WTC11 (cell line): ENCODE measurements at regions not wholly inside any gene's neighbourhood (a gene's known extent, or its start where the extent isn't known, plus 50 kb on each side); places are given as distances from the start of the nearest gene placed in this dataset.

Experiments
- ATAC-seq: fragments of 200-7000 bp; cut with Tn5 transposase; 2 replicates; pipeline ENCODE4 v1.10.0; 2021; ENCODE audit warnings: mild to moderate bottlenecking, moderate library complexity
- CTCF ChIA-PET: fragments of 300-600 bp; sonication (Branson Sonifier 250); formaldehyde crosslinking; loops from one replicate; lab custom pipeline; 2021; ENCODE audit warnings: antibody characterized with exemption; lab: Charles Lee
- POLR2A ChIA-PET: fragments of 350-600 bp; sonication (Branson Sonifier 250); formaldehyde crosslinking; loops from one replicate; lab custom pipeline; 2021; ENCODE audit warnings: antibody characterized with exemption; lab: Charles Lee
- DNase-seq: peaks from one replicate; pipeline ENCODE4 v3.0.0; 2021; ENCODE audit warnings: low spot score
- H3K27ac Mint-ChIP-seq: 2 replicates; pipeline ENCODE4 v1.8.0; 2021; ENCODE audit warnings: mixed read lengths
- H3K27me3 Mint-ChIP-seq: 2 replicates; pipeline ENCODE4 v1.8.0; 2021; ENCODE audit warnings: low read depth, mild to moderate bottlenecking, moderate library complexity, mixed read lengths
- H3K36me3 Mint-ChIP-seq: 2 replicates; pipeline ENCODE4 v1.8.0; 2021; ENCODE audit warnings: mixed read lengths
- H3K4me1 Mint-ChIP-seq: 2 replicates; pipeline ENCODE4 v1.8.0; 2022; ENCODE audit warnings: mixed read lengths
- H3K4me3 Mint-ChIP-seq: 2 replicates; pipeline ENCODE4 v1.8.0; 2021; ENCODE audit warnings: mild to moderate bottlenecking, moderate library complexity, mixed read lengths
- H3K9me3 Mint-ChIP-seq: 2 replicates; pipeline ENCODE4 v1.8.0; 2021; ENCODE audit warnings: mixed read lengths
- CREM ChIP-seq: sonication (generic); formaldehyde crosslinking; IDR thresholded peaks from 2 replicates; pipeline ENCODE4 v1.8.1; 2022; ENCODE audit warnings: mild to moderate bottlenecking, missing genetic modification reagents, moderate library complexity
- EMX1 ChIP-seq: fragments of 250-450 bp; sonication (Bioruptor Pico); IDR thresholded peaks from 2 replicates; pipeline ENCODE4 v1.8.0; 2021; ENCODE audit warnings: mild to moderate bottlenecking
- ESRRA ChIP-seq: sonication (generic); formaldehyde crosslinking; IDR thresholded peaks from 2 replicates; pipeline ENCODE4 v1.8.1; 2022; ENCODE audit warnings: mild to moderate bottlenecking, missing genetic modification reagents, borderline replicate concordance
- HMGA2 ChIP-seq: fragments of 250-450 bp; sonication (Bioruptor Pico); IDR thresholded peaks from 2 replicates; pipeline ENCODE4 v1.4.0; 2021; ENCODE audit warnings: mild to moderate bottlenecking, moderate library complexity
- JAZF1 ChIP-seq: fragments of 250-450 bp; sonication (Bioruptor Pico); IDR thresholded peaks from 2 replicates; pipeline ENCODE4 v1.9.0; 2021; ENCODE audit warnings: moderate library complexity, mild to moderate bottlenecking, inconsistent platforms
- KAT7 ChIP-seq: sonication (generic); formaldehyde crosslinking; IDR thresholded peaks from 2 replicates; pipeline ENCODE4 v1.8.1; 2023; ENCODE audit warnings: missing genetic modification reagents, mild to moderate bottlenecking, borderline replicate concordance
- NFATC4 ChIP-seq: fragments of 250-450 bp; sonication (Bioruptor Pico); IDR thresholded peaks from 2 replicates; pipeline ENCODE4 v1.9.0; 2021; ENCODE audit warnings: mild to moderate bottlenecking
- OVOL2 ChIP-seq: fragments of 250-450 bp; sonication (Bioruptor Pico); IDR thresholded peaks from 2 replicates; pipeline ENCODE4 v1.9.0; 2021; ENCODE audit warnings: mild to moderate bottlenecking, borderline replicate concordance
- TCF7 ChIP-seq: sonication (generic); formaldehyde crosslinking; IDR thresholded peaks from 2 replicates; pipeline ENCODE4 v1.8.0; 2022; ENCODE audit warnings: mild to moderate bottlenecking, low read depth, missing genetic modification reagents, moderate library complexity
- ZNF219 ChIP-seq: sonication (generic); formaldehyde crosslinking; IDR thresholded peaks from 2 replicates; pipeline ENCODE4 v1.8.0; 2023; ENCODE audit warnings: missing genetic modification reagents, mild to moderate bottlenecking, borderline replicate concordance
- ZNF317 ChIP-seq: sonication (generic); formaldehyde crosslinking; IDR thresholded peaks from 2 replicates; pipeline ENCODE4 v1.8.1; 2023; ENCODE audit warnings: low read depth, mild to moderate bottlenecking, moderate library complexity, missing genetic modification reagents, borderline replicate concordance
- TF ChIP-seq, protein P1 (sequence below): sonication (generic); formaldehyde crosslinking; IDR thresholded peaks from 2 replicates; pipeline ENCODE4 v1.8.0; 2022; ENCODE audit warnings: mild to moderate bottlenecking, missing genetic modification reagents
- TF ChIP-seq, protein P2 (sequence below): sonication (generic); formaldehyde crosslinking; IDR thresholded peaks from 2 replicates; pipeline ENCODE4 v1.8.1; 2023; ENCODE audit warnings: mild to moderate bottlenecking, missing genetic modification reagents
- TF ChIP-seq, protein P3 (sequence below): sonication (generic); formaldehyde crosslinking; IDR thresholded peaks from 2 replicates; pipeline ENCODE4 v1.8.1; 2022; ENCODE audit warnings: mild to moderate bottlenecking, missing genetic modification reagents, moderate library complexity, borderline replicate concordance
- TF ChIP-seq, protein P4 (sequence below): fragments of 200-600 bp; IDR thresholded peaks from 2 replicates; pipeline ENCODE4 v1.8.0; 2022; ENCODE audit warnings: antibody characterized with exemption
- TF ChIP-seq, protein P5 (sequence below): fragments of 250-450 bp; sonication (Bioruptor Pico); IDR thresholded peaks from 2 replicates; pipeline ENCODE4 v1.9.0; 2021; ENCODE audit warnings: moderate library complexity, mild to moderate bottlenecking, inconsistent platforms, borderline replicate concordance
- TF ChIP-seq, protein P6 (sequence below): sonication (generic); formaldehyde crosslinking; IDR thresholded peaks from 2 replicates; pipeline ENCODE4 v1.8.1; 2022; ENCODE audit warnings: low read depth, missing genetic modification reagents, borderline replicate concordance
- TF ChIP-seq, protein P7 (sequence below): sonication (generic); formaldehyde crosslinking; IDR thresholded peaks from 2 replicates; pipeline ENCODE4 v1.8.1; 2023; ENCODE audit warnings: mild to moderate bottlenecking, missing genetic modification reagents, moderate library complexity

DNA sequence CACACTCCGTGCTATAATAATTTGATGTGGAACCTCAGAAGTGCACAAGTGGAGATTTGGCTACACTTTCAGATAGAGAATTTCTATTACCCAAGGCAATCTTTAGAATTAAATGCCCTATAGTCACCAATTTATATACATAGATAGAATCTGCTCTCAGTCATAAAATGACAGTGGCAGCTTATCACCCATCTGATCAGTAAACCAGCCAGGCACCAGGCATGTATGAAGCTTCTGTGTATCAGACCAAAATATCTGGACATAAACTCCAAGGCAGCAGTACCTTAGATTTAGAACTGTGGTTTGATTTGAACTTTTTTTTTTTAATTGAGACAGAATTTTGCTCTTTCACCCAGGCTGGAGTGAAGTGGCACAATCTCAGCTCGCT, 180.9 kb downstream of the IPMK start:
- H3K9me3 Mint-ChIP-seq: 0 out of 2 replicates have a peak, but pooled peaks cover 4% of the 10 kb centered on the region
- CTCF ChIA-PET: no interaction called here
- peaks cover 13% of the 10 kb centered on the region for H3K4me1 Mint-ChIP-seq
- no peaks in the 10 kb centered on the region for H3K36me3 Mint-ChIP-seq
- ATAC-seq (no peak), DNase-seq (no peak)
- H3K27me3 Mint-ChIP-seq: no peaks in the 10 kb centered on the region
- TF ChIP-seq CREM (CRISPR knock-in tag) (no peak), ESRRA (CRISPR knock-in tag) (no peak), HMGA2 (CRISPR knock-in tag) (no peak)
- TF ChIP-seq, protein P1, sequence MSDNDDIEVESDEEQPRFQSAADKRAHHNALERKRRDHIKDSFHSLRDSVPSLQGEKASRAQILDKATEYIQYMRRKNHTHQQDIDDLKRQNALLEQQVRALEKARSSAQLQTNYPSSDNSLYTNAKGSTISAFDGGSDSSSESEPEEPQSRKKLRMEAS: no peak
- POLR2A ChIA-PET: no interaction called here
- H3K27ac Mint-ChIP-seq: no peak overlapping the region
- no peak overlapping the region for H3K4me3 Mint-ChIP-seq

DNA sequence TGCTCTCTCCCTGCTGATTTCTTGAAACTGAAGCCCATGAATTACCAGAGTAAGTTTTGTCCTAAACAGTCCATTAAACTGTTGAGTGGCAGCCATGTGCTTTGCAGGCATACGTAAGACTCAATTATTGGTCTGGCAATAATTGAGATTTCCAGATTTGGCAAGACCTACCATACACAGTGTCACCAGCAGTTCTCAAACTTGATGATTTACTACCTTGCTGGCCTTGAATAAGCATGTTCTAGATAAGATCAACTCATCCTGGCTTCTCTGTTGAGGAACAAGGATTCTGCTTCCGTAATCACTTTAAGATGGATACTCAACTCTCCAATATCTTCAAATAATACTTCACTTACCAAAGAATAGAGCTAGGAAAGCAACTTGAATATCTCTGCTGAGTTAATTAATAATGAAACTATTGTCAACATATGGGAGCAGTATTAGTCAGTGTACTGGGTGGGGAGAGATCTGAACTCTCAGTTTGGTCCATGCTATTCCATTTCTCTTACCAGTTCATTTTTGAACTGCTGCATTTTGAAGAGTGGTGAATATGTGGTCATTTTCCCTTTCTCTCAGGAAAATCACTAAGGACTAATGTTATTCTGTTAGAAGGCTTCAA, 181.4 kb downstream of the IPMK start:
- ATAC-seq (no peak), DNase-seq (no peak)
- Mint-ChIP-seq H3K4me3 (no peak overlapping the region), H3K9me3 (0 out of 2 replicates have a peak, but pooled peaks cover 6% of the 10 kb centered on the region), H3K36me3 (no peaks in the 10 kb centered on the region), H3K27me3 (no peaks in the 10 kb centered on the region), H3K4me1 (peaks cover 13% of the 10 kb centered on the region), H3K27ac (no peak overlapping the region)
- CTCF ChIA-PET: no interaction called here
- POLR2A ChIA-PET: no interaction called here
- TF ChIP-seq, protein P2, sequence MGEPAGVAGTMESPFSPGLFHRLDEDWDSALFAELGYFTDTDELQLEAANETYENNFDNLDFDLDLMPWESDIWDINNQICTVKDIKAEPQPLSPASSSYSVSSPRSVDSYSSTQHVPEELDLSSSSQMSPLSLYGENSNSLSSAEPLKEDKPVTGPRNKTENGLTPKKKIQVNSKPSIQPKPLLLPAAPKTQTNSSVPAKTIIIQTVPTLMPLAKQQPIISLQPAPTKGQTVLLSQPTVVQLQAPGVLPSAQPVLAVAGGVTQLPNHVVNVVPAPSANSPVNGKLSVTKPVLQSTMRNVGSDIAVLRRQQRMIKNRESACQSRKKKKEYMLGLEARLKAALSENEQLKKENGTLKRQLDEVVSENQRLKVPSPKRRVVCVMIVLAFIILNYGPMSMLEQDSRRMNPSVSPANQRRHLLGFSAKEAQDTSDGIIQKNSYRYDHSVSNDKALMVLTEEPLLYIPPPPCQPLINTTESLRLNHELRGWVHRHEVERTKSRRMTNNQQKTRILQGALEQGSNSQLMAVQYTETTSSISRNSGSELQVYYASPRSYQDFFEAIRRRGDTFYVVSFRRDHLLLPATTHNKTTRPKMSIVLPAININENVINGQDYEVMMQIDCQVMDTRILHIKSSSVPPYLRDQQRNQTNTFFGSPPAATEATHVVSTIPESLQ (CRISPR knock-in tag): no peak
- no peak for TF ChIP-seq ZNF317
- TF ChIP-seq, protein P3, sequence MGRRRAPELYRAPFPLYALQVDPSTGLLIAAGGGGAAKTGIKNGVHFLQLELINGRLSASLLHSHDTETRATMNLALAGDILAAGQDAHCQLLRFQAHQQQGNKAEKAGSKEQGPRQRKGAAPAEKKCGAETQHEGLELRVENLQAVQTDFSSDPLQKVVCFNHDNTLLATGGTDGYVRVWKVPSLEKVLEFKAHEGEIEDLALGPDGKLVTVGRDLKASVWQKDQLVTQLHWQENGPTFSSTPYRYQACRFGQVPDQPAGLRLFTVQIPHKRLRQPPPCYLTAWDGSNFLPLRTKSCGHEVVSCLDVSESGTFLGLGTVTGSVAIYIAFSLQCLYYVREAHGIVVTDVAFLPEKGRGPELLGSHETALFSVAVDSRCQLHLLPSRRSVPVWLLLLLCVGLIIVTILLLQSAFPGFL (CRISPR knock-in tag): no peak
- TF ChIP-seq, protein P4, sequence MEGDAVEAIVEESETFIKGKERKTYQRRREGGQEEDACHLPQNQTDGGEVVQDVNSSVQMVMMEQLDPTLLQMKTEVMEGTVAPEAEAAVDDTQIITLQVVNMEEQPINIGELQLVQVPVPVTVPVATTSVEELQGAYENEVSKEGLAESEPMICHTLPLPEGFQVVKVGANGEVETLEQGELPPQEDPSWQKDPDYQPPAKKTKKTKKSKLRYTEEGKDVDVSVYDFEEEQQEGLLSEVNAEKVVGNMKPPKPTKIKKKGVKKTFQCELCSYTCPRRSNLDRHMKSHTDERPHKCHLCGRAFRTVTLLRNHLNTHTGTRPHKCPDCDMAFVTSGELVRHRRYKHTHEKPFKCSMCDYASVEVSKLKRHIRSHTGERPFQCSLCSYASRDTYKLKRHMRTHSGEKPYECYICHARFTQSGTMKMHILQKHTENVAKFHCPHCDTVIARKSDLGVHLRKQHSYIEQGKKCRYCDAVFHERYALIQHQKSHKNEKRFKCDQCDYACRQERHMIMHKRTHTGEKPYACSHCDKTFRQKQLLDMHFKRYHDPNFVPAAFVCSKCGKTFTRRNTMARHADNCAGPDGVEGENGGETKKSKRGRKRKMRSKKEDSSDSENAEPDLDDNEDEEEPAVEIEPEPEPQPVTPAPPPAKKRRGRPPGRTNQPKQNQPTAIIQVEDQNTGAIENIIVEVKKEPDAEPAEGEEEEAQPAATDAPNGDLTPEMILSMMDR: no peak
- TF ChIP-seq TCF7 (CRISPR knock-in tag): no peak

DNA sequence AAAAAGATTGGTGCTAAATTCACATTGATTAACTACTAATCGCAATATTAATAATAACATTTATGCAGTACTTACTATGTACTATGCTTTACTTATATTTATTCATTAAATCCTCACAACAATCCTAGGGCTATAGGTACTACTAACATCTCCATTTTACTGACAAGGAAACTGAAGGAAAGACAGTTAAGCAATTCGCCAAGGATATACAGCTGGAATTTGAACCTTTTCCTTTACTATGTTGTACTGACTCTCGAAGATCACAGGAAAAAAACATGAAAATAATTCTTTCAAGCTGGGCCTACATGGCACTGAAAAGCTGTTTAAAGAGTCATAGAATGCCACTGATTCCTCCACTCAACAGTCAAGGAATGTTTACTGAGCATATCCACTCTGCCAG, 185.4 kb downstream of the IPMK start:
- Mint-ChIP-seq H3K36me3 (no peaks in the 10 kb centered on the region), H3K4me3 (no peak overlapping the region), H3K27me3 (no peaks in the 10 kb centered on the region), H3K9me3 (peaks cover 6% of the 10 kb centered on the region; the same call in 1 of the 2 replicates), H3K27ac (no peak overlapping the region), H3K4me1 (no peaks in the 10 kb centered on the region)
- ATAC-seq: no peak
- TF ChIP-seq, protein P5, sequence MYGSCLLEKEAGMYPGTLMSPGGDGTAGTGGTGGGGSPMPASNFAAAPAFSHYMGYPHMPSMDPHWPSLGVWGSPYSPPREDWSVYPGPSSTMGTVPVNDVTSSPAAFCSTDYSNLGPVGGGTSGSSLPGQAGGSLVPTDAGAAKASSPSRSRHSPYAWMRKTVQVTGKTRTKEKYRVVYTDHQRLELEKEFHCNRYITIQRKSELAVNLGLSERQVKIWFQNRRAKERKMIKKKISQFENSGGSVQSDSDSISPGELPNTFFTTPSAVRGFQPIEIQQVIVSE (CRISPR knock-in tag): no peak
- TF ChIP-seq OVOL2 (CRISPR knock-in tag) (no peak), JAZF1 (CRISPR knock-in tag) (no peak), EMX1 (CRISPR knock-in tag) (no peak), KAT7 (CRISPR knock-in tag) (no peak), NFATC4 (no peak), ZNF219 (no peak)
- TF ChIP-seq, protein P3 (CRISPR knock-in tag): no peak
- TF ChIP-seq, protein P2 (CRISPR knock-in tag): no peak
- TF ChIP-seq, protein P6, sequence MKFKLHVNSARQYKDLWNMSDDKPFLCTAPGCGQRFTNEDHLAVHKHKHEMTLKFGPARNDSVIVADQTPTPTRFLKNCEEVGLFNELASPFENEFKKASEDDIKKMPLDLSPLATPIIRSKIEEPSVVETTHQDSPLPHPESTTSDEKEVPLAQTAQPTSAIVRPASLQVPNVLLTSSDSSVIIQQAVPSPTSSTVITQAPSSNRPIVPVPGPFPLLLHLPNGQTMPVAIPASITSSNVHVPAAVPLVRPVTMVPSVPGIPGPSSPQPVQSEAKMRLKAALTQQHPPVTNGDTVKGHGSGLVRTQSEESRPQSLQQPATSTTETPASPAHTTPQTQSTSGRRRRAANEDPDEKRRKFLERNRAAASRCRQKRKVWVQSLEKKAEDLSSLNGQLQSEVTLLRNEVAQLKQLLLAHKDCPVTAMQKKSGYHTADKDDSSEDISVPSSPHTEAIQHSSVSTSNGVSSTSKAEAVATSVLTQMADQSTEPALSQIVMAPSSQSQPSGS (CRISPR knock-in tag): no peak
- TF ChIP-seq, protein P7, sequence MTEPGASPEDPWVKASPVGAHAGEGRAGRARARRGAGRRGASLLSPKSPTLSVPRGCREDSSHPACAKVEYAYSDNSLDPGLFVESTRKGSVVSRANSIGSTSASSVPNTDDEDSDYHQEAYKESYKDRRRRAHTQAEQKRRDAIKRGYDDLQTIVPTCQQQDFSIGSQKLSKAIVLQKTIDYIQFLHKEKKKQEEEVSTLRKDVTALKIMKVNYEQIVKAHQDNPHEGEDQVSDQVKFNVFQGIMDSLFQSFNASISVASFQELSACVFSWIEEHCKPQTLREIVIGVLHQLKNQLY (CRISPR knock-in tag): no peak
- ChIA-PET POLR2A (no interaction called here), CTCF (no interaction called here)
- no peak for DNase-seq
